HL-60 (cell line): ENCODE measurements at regions not wholly inside any gene's neighbourhood (a gene's known extent, or its start where the extent isn't known, plus 50 kb on each side); places are given as distances from the start of the nearest gene placed in this dataset.

Experiments
- GABPA ChIP-seq: IDR thresholded peaks from 2 replicates; pipeline ENCODE4 v1.6.1; 2012; ENCODE audit warnings: low read depth
- POLR2AphosphoS5 ChIP-seq: IDR thresholded peaks from 2 replicates; pipeline ENCODE4 v1.6.1; 2012; ENCODE audit warnings: low read depth
- SPI1 ChIP-seq: IDR thresholded peaks from 2 replicates; pipeline ENCODE4 v1.6.1; 2012; ENCODE audit warnings: low read depth, mild to moderate bottlenecking, borderline replicate concordance
- TF ChIP-seq, protein P1 (sequence below): IDR thresholded peaks from one replicate; pipeline ENCODE4 v1.5.1; 2011; ENCODE audit warnings: low read length, control low read depth, inconsistent platforms; ENCODE audit not compliant: insufficient read depth
- TF ChIP-seq, protein P2 (sequence below): IDR thresholded peaks from 2 replicates; pipeline ENCODE4 v1.6.1; 2012; ENCODE audit warnings: low read depth; ENCODE audit not compliant: insufficient replicate concordance

DNA sequence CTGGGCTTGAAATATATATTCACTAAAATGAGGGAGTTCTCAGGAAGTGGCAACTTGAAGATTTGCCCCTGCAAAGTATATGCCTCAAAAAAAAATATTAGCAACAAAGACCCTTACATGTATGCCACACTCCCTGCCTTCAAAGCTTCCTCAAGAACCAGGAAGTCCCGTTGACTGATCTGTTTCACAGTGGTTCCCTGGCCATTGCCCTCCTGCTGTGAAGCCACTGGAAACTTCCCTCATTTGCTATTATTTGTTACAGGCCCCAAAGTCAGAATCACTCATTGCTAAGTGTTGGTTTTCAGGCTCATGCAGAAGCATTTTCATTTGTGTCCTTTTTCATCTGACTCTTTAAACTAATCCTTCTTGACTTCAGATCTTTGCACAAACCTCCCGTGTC lies 421.5 kb downstream of the ZNF521 start:
- TF ChIP-seq, protein P1, sequence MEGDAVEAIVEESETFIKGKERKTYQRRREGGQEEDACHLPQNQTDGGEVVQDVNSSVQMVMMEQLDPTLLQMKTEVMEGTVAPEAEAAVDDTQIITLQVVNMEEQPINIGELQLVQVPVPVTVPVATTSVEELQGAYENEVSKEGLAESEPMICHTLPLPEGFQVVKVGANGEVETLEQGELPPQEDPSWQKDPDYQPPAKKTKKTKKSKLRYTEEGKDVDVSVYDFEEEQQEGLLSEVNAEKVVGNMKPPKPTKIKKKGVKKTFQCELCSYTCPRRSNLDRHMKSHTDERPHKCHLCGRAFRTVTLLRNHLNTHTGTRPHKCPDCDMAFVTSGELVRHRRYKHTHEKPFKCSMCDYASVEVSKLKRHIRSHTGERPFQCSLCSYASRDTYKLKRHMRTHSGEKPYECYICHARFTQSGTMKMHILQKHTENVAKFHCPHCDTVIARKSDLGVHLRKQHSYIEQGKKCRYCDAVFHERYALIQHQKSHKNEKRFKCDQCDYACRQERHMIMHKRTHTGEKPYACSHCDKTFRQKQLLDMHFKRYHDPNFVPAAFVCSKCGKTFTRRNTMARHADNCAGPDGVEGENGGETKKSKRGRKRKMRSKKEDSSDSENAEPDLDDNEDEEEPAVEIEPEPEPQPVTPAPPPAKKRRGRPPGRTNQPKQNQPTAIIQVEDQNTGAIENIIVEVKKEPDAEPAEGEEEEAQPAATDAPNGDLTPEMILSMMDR: no peak
- no peak for TF ChIP-seq SPI1
- no peak for TF ChIP-seq POLR2AphosphoS5
- no peak for TF ChIP-seq GABPA
- TF ChIP-seq, protein P2, sequence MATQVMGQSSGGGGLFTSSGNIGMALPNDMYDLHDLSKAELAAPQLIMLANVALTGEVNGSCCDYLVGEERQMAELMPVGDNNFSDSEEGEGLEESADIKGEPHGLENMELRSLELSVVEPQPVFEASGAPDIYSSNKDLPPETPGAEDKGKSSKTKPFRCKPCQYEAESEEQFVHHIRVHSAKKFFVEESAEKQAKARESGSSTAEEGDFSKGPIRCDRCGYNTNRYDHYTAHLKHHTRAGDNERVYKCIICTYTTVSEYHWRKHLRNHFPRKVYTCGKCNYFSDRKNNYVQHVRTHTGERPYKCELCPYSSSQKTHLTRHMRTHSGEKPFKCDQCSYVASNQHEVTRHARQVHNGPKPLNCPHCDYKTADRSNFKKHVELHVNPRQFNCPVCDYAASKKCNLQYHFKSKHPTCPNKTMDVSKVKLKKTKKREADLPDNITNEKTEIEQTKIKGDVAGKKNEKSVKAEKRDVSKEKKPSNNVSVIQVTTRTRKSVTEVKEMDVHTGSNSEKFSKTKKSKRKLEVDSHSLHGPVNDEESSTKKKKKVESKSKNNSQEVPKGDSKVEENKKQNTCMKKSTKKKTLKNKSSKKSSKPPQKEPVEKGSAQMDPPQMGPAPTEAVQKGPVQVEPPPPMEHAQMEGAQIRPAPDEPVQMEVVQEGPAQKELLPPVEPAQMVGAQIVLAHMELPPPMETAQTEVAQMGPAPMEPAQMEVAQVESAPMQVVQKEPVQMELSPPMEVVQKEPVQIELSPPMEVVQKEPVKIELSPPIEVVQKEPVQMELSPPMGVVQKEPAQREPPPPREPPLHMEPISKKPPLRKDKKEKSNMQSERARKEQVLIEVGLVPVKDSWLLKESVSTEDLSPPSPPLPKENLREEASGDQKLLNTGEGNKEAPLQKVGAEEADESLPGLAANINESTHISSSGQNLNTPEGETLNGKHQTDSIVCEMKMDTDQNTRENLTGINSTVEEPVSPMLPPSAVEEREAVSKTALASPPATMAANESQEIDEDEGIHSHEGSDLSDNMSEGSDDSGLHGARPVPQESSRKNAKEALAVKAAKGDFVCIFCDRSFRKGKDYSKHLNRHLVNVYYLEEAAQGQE: no peak
